ENCODE measurements at regions not wholly inside any gene's neighbourhood (a gene's known extent, or its start where the extent isn't known, plus 50 kb on each side); places are given as distances from the start of the nearest gene placed in this dataset.

DNA sequence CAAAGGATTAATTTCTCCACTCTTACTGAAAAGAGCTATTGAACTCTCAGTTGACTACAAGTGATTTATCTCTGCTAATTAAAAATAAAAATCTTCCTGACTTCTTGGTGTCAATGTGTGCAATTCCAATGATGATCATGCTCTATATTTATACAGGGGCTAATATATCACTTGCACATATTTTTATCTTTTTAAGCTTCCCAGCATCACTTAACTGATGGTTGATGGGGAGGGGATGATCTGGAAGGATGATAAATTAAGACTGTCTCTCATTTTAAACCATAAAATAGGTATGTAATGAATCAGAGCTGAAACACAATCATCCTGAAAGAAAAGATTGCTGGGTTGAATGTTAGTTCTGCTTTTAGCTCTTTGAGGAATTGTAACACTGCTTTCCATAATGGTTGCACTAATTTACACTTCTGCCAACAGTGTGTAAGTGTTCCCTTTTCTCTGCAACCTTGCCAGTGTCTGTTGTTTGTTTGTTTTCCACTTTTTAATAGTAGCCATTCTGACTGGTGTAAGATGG is 169.6 kb upstream of the ECI2 start:
- TF ChIP-seq, protein P1, sequence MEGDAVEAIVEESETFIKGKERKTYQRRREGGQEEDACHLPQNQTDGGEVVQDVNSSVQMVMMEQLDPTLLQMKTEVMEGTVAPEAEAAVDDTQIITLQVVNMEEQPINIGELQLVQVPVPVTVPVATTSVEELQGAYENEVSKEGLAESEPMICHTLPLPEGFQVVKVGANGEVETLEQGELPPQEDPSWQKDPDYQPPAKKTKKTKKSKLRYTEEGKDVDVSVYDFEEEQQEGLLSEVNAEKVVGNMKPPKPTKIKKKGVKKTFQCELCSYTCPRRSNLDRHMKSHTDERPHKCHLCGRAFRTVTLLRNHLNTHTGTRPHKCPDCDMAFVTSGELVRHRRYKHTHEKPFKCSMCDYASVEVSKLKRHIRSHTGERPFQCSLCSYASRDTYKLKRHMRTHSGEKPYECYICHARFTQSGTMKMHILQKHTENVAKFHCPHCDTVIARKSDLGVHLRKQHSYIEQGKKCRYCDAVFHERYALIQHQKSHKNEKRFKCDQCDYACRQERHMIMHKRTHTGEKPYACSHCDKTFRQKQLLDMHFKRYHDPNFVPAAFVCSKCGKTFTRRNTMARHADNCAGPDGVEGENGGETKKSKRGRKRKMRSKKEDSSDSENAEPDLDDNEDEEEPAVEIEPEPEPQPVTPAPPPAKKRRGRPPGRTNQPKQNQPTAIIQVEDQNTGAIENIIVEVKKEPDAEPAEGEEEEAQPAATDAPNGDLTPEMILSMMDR (IDR thresholded peaks at IDR 0.05), result no peak
- no peak for TF ChIP-seq POLR2A (IDR thresholded peaks at IDR 0.05)
- Histone ChIP-seq H3K9me3 (no peaks in the 10 kb centered on the region), H3K4me3 (replicated peaks in 1 of 3) (no peak overlapping the region), H3K4me1 (no peaks in the 10 kb centered on the region), H3K36me3 (no peaks in the 10 kb centered on the region), H3K27ac (no peak overlapping the region), H3K27me3 (no peaks in the 10 kb centered on the region)
- no peak for DNase-seq
- intact Hi-C loops (cut with DNase I), result no loop called here

DNA sequence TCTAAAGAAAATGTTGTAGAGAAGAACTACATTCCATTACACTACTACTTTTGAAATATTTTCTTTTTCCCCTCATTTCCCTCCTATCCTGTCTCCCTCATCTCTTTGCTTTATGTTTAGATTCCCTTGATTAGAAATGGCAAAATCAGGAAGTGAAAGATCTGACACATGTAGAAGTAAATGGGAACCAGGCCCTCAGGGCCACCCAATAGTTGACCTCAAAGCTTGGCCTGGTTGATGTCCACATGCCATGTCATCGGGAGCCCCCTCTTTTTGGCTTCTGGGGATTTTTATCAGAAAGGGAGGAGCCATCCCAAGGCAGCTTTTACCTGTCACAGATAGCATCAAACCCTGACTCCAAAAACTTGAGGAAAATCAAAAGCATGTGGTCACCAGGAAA is 168.3 kb upstream of the ECI2 start:
- no peak overlapping the region for H3K27ac ChIP-seq
- TF ChIP-seq POLR2A (IDR thresholded peaks at IDR 0.05), result no peak
- TF ChIP-seq, protein P1 (IDR thresholded peaks at IDR 0.05), result no peak
- intact Hi-C loops (cut with DNase I), result no loop called here
- 76 to 91% methylated on average over 1 of the region's 1 CpG for WGBS, 2 donors
- no peak overlapping the region for H3K4me3 ChIP-seq (replicated peaks in 1 of 3)
- H3K9me3 ChIP-seq, result no peaks in the 10 kb centered on the region
- no peak for DNase-seq
- no peaks in the 10 kb centered on the region for H3K4me1 ChIP-seq
- no peaks in the 10 kb centered on the region for H3K27me3 ChIP-seq
- no peaks in the 10 kb centered on the region for H3K36me3 ChIP-seq

GRCh38 chr6:4302524-4302923 is 167.1 kb upstream of the ECI2 start:
- H3K27me3 ChIP-seq, result no peaks in the 10 kb centered on the region
- TF ChIP-seq, protein P1 (IDR thresholded peaks at IDR 0.05), result no peak
- TF ChIP-seq POLR2A (IDR thresholded peaks at IDR 0.05), result no peak
- H3K27ac ChIP-seq, result no peak overlapping the region
- DNase-seq, result no peak
- intact Hi-C loops (cut with DNase I), result no loop called here
- H3K4me1 ChIP-seq, result peaks cover 0 to 4% of the 10 kb centered on the region in 2 donors
- H3K4me3 ChIP-seq (replicated peaks in 1 of 3), result no peak overlapping the region
- H3K36me3 ChIP-seq, result no peaks in the 10 kb centered on the region
- H3K9me3 ChIP-seq, result no peaks in the 10 kb centered on the region
- WGBS, 2 donors, result 85 to 94% methylated on average over 2 of the region's 2 CpGs

- H3K9me3 ChIP-seq, result no peaks in the 10 kb centered on the region
- H3K27ac ChIP-seq, result no peak overlapping the region
- 65 to 68% methylated on average over 2 of the region's 2 CpGs for WGBS, 2 donors
- no peaks in the 10 kb centered on the region for H3K36me3 ChIP-seq
- no peak for DNase-seq
- peaks cover 6 to 9% of the 10 kb centered on the region in 2 donors for H3K4me1 ChIP-seq
- H3K4me3 ChIP-seq (replicated peaks in 1 of 3), result no peak overlapping the region
- no peak for TF ChIP-seq POLR2A (IDR thresholded peaks at IDR 0.05)
- TF ChIP-seq, protein P1 (IDR thresholded peaks at IDR 0.05), result no peak
- no peaks in the 10 kb centered on the region for H3K27me3 ChIP-seq
- intact Hi-C loops (cut with DNase I), result no loop called here
Observed at GRCh38 chr6:4301871-4302270, 166.5 kb upstream of the ECI2 start.

DNA sequence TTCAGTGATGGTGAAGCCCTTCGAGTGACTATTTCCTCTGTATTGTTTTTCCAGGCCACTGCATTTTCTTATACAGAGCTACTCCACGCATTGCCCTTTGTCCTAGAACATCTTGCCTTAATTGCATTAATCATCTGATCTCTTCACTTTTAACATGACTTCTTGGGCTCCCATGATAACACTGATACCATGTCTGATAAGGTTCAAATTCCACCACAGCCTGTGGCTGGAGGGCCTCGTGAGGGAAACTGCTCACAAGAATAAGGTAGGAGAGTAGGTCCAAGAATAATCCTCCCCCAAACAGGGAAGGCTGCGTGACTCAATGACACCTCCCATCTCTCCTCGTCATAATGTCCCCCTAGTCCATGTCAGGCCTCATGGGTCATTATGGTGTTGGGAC is 165.5 kb upstream of the ECI2 start:
- intact Hi-C loops (cut with DNase I), result no loop called here
- no peak for TF ChIP-seq POLR2A (IDR thresholded peaks at IDR 0.05)
- TF ChIP-seq, protein P1 (IDR thresholded peaks at IDR 0.05), result no peak
- 86 to 88% methylated on average over 5 of the region's 5 CpGs for WGBS, 2 donors
- Histone ChIP-seq H3K9me3 (no peaks in the 10 kb centered on the region), H3K4me3 (replicated peaks in 1 of 3) (no peak overlapping the region), H3K36me3 (no peaks in the 10 kb centered on the region), H3K27me3 (no peaks in the 10 kb centered on the region), H3K27ac (no peak overlapping the region), H3K4me1 (peaks cover 12 to 14% of the 10 kb centered on the region in 2 donors)
- no peak for DNase-seq
